ENCODE measurements at regions not wholly inside any gene's neighbourhood (a gene's known extent, or its start where the extent isn't known, plus 50 kb on each side); places are given as distances from the start of the nearest gene placed in this dataset.
"Not testable (repeated sequence)": the region's sequence is repeated elsewhere in the genome, so short reads cannot be mapped to it uniquely, and the experiment has no call there.

GRCh38 chr5:143536364-143536763 is 132.9 kb upstream of the NR3C1 start:
- in situ Hi-C loops (cut with HindIII; ENCODE audit: low pct_unique_long_range_greater_than_20kb, low sequenced_read_pairs): no loop called here

GRCh38 chr5:143534761-143535154 is 131.3 kb upstream of the NR3C1 start:
- DNase-seq (ENCODE audit: low read depth): no peak
- in situ Hi-C loops (cut with HindIII; ENCODE audit: low pct_unique_long_range_greater_than_20kb, low sequenced_read_pairs): no loop called here

More at GRCh38 chr5:143536364-143536763, 132.9 kb upstream of the NR3C1 start:
- no peak for DNase-seq (ENCODE audit: low read depth)

- peak; percentile 54 for DNase-seq (ENCODE audit: low read depth)
- in situ Hi-C loops (cut with HindIII; ENCODE audit: low pct_unique_long_range_greater_than_20kb, low sequenced_read_pairs): no loop called here
Observed at GRCh38 chr5:143533978-143534760, 130.7 kb upstream of the NR3C1 start.

GRCh38 chr5:143533475-143533874 is 130.0 kb upstream of the NR3C1 start:
- in situ Hi-C loops (cut with HindIII; ENCODE audit: low pct_unique_long_range_greater_than_20kb, low sequenced_read_pairs): no loop called here
- no peak for DNase-seq (ENCODE audit: low read depth)

GRCh38 chr5:143527808-143528207 is 124.3 kb upstream of the NR3C1 start:
- in situ Hi-C loops (cut with HindIII; ENCODE audit: low pct_unique_long_range_greater_than_20kb, low sequenced_read_pairs): no loop called here
- DNase-seq (ENCODE audit: low read depth): no peak

- no peak for DNase-seq (ENCODE audit: low read depth)
- in situ Hi-C loops (cut with HindIII; ENCODE audit: low pct_unique_long_range_greater_than_20kb, low sequenced_read_pairs): no loop called here
Observed at GRCh38 chr5:143525176-143525575, 121.7 kb upstream of the NR3C1 start.

- in situ Hi-C loops (cut with HindIII; ENCODE audit: low pct_unique_long_range_greater_than_20kb, low sequenced_read_pairs): no loop called here
- DNase-seq (ENCODE audit: low read depth): no peak
Observed at GRCh38 chr5:143524338-143524945, 121.0 kb upstream of the NR3C1 start.

- DNase-seq (ENCODE audit: low read depth): no peak
- in situ Hi-C loops (cut with HindIII; ENCODE audit: low pct_unique_long_range_greater_than_20kb, low sequenced_read_pairs): no loop called here
Observed at GRCh38 chr5:143521846-143522400, 118.4 kb upstream of the NR3C1 start.

- DNase-seq (ENCODE audit: low read depth): no peak
- in situ Hi-C loops (cut with HindIII; ENCODE audit: low pct_unique_long_range_greater_than_20kb, low sequenced_read_pairs): no loop called here
Observed at GRCh38 chr5:143521141-143521540, 117.7 kb upstream of the NR3C1 start.

GRCh38 chr5:143519215-143519614 is 115.7 kb upstream of the NR3C1 start:
- in situ Hi-C loops (cut with HindIII; ENCODE audit: low pct_unique_long_range_greater_than_20kb, low sequenced_read_pairs); DNase-seq (ENCODE audit: low read depth): not testable (repeated sequence)

- in situ Hi-C loops (cut with HindIII; ENCODE audit: low pct_unique_long_range_greater_than_20kb, low sequenced_read_pairs): not testable (repeated sequence)
Observed at GRCh38 chr5:143517824-143518223, 114.3 kb upstream of the NR3C1 start.

GRCh38 chr5:143516249-143516648 is 112.8 kb upstream of the NR3C1 start:
- in situ Hi-C loops (cut with HindIII; ENCODE audit: low pct_unique_long_range_greater_than_20kb, low sequenced_read_pairs): no loop called here
- DNase-seq (ENCODE audit: low read depth): no peak

More at GRCh38 chr5:143517824-143518223, 114.3 kb upstream of the NR3C1 start:
- DNase-seq (ENCODE audit: low read depth): not testable (repeated sequence)

- in situ Hi-C loops (cut with HindIII; ENCODE audit: low pct_unique_long_range_greater_than_20kb, low sequenced_read_pairs): no loop called here
- DNase-seq (ENCODE audit: low read depth): no peak
Observed at GRCh38 chr5:143515829-143516228, 112.3 kb upstream of the NR3C1 start.

- in situ Hi-C loops (cut with HindIII; ENCODE audit: low pct_unique_long_range_greater_than_20kb, low sequenced_read_pairs): no loop called here
Observed at GRCh38 chr5:143514616-143515335, 111.3 kb upstream of the NR3C1 start.

GRCh38 chr5:143513720-143514119 is 110.2 kb upstream of the NR3C1 start:
- in situ Hi-C loops (cut with HindIII; ENCODE audit: low pct_unique_long_range_greater_than_20kb, low sequenced_read_pairs): no loop called here
- no peak for DNase-seq (ENCODE audit: low read depth)

More at GRCh38 chr5:143514616-143515335, 111.3 kb upstream of the NR3C1 start:
- DNase-seq (ENCODE audit: low read depth): no peak

- no peak for DNase-seq (ENCODE audit: low read depth)
- in situ Hi-C loops (cut with HindIII; ENCODE audit: low pct_unique_long_range_greater_than_20kb, low sequenced_read_pairs): no loop called here
Observed at GRCh38 chr5:143511736-143512135, 108.2 kb upstream of the NR3C1 start.

- DNase-seq (ENCODE audit: low read depth): no peak
- in situ Hi-C loops (cut with HindIII; ENCODE audit: low pct_unique_long_range_greater_than_20kb, low sequenced_read_pairs): no loop called here
Observed at GRCh38 chr5:143509758-143510221, 106.3 kb upstream of the NR3C1 start.

GRCh38 chr5:143506836-143507552 is 103.5 kb upstream of the NR3C1 start:
- in situ Hi-C loops (cut with HindIII; ENCODE audit: low pct_unique_long_range_greater_than_20kb, low sequenced_read_pairs): no loop called here
- DNase-seq (ENCODE audit: low read depth): peak; percentile 82
